GM11168 (cell line): ENCODE measurements at regions not wholly inside any gene's neighbourhood (a gene's known extent, or its start where the extent isn't known, plus 50 kb on each side); places are given as distances from the start of the nearest gene placed in this dataset.

Experiments
- in situ Hi-C: fragments of 300-500 bp; cut with MboI; formaldehyde crosslinking; loops from one replicate; pipeline ENCODE4 v1.12.0; 2022; ENCODE audit warnings: low sequenced_read_pairs; ENCODE audit not compliant: unreplicated experiment

- in situ Hi-C loops, result no loop called here
Observed at GRCh38 chr12:111035578-111036301, 115.4 kb upstream of the MYL2 start.

DNA sequence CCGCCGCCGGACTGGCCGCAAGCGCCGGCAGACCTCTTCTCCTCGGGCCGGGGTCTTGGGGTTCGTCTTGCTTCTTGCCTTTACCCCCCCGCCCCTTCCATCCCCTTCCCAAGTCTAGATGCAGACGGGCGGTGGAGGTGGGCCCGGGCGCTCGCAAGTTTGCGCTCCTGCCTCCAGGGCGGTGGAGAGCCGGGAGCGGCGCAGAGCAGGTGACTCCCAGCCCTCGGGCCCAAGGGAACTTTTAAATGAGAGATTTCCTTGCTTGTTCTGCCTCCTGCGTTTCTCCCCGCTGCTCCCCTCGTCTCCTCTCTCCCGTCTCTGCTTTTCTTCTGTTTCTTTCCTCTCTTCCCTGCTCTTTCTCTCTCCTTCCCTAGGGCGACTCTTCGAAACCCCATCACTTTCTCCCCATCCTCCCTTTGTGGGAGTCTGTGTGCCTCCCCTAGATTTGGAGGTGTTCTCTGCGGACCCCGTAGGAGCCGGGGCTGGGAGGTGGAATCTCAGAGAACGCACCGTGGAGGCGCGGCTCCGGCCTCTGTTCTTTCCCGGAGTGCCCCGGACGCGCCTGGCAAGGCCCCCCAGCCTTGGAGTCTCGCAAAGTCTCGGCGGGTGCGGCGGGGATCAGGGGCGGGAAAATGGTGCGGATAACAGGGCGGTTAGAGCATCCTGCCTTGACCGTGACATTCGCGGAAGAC lies 114.7 kb upstream of the MYL2 start:
- in situ Hi-C loops, result no loop called here

- in situ Hi-C loops, result no loop called here
Observed at GRCh38 chr12:111034083-111034885, 113.9 kb upstream of the MYL2 start, which contains the start of gene CUX2. TSS of gene CUX2 (plus strand) at chr12:111034165.

DNA sequence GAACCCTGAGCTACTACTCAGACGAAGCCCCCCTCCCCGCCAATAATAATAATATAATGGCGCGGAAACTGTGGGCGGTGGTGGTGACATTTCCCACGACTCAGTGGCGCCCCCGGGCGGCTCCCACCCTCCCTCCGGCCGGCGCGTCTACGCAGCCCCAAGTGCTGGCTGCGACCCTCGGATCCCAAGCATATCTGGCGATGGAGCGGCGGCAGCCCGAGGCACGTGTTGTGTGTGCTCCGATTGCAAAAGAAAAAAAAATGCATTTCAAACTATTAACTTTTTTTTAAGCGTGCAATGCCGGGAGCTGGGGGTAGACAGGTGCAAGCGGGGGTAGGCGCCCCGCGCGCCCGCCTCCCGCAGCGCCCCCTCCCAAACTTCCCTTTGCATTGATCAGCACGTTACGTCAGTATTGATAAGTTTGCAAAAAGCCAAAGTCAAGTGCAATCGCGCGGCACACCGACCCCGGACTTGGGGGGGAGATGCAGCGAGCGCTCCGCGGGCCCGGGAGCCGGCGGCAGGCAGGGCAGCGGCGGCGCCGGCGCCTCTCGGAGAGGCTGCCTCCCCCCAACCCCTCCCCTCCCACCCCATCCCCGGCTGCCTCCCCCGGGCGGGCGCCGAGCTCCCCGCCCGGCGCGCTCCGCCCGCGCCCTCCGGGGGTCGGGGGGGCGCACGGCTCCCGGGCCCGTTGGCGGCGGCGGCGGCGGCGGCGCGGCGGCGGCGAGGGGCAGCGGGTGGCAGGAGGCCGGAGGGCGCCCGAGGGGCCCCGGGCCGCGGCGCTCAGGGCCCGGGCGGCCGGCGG lies 113.1 kb upstream of the MYL2 start:
- in situ Hi-C loops, result no loop called here

DNA sequence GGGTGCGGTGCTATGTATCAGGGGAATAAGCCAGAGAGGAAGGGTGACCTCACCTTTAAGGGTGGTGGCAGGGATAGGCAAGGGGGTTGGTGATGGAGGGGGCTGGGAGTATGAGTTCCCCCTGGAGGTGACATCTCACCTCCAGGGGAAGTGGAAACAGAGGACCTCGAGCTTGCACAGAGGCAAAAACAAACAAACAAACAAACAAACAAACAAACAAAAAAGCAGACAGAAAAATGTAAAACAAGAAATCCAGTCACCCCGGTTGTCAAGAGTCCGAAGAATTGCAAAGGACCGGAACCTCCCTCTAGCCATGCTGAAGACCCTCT lies 112.2 kb upstream of the MYL2 start:
- in situ Hi-C loops, result no loop called here

DNA sequence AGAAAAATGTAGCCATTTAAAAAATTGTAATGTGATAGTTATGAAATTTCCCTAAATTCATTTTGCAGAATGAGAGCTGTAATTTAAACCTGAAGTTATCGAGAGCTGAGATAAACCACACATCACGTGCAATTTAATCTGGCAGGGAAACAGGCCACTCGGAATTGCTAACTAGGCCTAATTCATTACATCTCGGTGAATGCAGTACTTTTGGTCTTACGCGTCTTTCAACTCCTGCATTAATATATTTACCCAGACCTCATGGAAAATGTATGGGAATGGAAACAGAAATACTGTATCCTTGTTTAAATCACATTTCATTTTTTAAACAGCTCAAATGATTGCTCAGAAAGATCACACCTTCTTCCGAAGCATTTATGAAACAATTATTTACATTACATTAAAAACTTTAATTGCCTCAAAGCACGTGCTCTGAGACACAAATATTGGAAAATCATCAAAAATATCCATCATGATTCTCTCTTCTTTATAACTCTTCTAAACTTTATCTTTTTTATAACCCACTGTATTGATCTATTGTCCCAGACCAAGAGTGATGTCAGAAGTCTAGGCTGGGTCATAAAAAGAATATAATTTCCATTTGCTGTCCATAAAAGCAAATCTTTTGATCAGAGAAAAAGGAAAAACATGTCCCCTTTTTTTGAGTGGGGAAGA lies 111.7 kb upstream of the MYL2 start:
- in situ Hi-C loops, result no loop called here

- in situ Hi-C loops, result no loop called here
Observed at GRCh38 chr12:111030800-111031199, 110.4 kb upstream of the MYL2 start.

GRCh38 chr12:111029732-111030131 lies 109.4 kb upstream of the MYL2 start:
- in situ Hi-C loops, result loop anchor here (10.0 kb wide), 1 partner anchor 275 kb away; no protein-coding TSS in a partner anchor

- in situ Hi-C loops, result loop anchor here (10.0 kb wide), 1 partner anchor 275 kb away; no protein-coding TSS in a partner anchor
Observed at GRCh38 chr12:111029305-111029704, 108.9 kb upstream of the MYL2 start.

- in situ Hi-C loops, result loop anchor here (10.0 kb wide), 1 partner anchor 276 kb away; no protein-coding TSS in a partner anchor
Observed at GRCh38 chr12:111028830-111029229, 108.5 kb upstream of the MYL2 start.

- in situ Hi-C loops, result loop anchor here (10.0 kb wide), 1 partner anchor 277 kb away; no protein-coding TSS in a partner anchor
Observed at GRCh38 chr12:111027431-111027830, 107.1 kb upstream of the MYL2 start.

GRCh38 chr12:111025792-111026430 lies 105.5 kb upstream of the MYL2 start:
- in situ Hi-C loops, result loop anchor here (10.0 kb wide), 1 partner anchor 279 kb away; no protein-coding TSS in a partner anchor

DNA sequence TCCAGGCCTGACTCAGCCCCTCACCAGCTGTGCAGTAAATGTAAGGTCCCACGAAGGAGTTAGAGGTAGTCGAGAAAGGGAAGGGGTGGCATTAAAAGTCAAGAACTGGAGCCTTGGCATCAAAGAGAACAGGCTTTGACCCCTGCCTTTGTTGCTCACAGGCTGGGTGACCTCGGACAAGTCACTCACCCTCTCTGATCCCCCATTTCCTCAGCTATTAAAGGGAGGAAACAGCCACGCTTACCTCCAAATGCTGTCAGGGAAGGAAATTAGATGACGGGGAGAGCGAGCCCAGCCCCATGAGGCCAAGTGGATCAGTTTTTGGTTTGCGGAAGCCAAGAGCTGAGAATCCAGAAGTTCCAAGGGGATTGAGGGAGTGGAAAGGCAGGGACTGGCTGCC lies 104.9 kb upstream of the MYL2 start:
- in situ Hi-C loops, result loop anchor here (10.0 kb wide), 1 partner anchor 280 kb away; no protein-coding TSS in a partner anchor

- in situ Hi-C loops, result loop anchor here (10.0 kb wide), 1 partner anchor 280 kb away; no protein-coding TSS in a partner anchor
Observed at GRCh38 chr12:111024205-111024801, 103.9 kb upstream of the MYL2 start.

DNA sequence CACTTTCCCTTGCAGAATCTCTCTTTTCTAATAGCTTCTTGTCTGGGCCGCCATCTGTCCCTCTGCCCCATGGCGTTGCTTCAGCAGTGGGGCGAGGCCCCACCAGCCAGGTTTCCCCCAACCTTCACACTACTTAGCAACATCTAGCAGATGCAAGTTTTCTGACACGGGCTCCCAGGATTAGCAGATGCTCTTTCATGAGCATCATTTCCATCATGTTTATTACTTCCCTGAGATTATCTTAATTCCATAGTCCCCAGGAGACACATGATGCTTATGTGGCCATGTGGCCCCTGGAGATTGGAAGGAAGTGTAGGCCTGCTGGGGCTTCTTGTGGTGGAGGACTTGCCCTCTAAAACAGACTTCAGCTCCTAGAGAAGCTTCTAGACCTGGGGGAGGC lies 102.0 kb upstream of the MYL2 start:
- in situ Hi-C loops, result loop anchor here (10.0 kb wide), 1 partner anchor 282 kb away; no protein-coding TSS in a partner anchor

DNA sequence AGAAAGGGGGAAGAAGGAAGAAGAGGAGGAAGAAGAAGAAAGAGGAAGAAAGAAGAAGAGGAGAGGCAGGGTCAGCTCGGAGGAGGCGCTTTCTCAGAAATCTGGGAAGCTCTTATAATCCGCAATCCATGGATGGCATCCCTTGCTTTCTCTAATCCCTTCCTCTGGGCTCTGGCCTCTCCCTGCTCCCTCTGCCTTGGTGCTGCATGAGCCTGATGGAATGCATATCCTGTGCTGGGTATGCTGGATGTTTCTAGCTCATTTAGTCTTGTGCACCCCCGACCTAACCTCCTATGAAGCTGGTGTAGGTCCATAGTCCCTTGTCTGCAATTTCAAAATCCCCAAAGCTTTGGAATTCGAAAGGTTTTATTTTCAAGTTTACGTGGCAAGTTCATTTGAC lies 94.2 kb upstream of the MYL2 start:
- in situ Hi-C loops, result no loop called here

GRCh38 chr12:111012918-111013317 lies 92.5 kb upstream of the MYL2 start:
- in situ Hi-C loops, result no loop called here

- in situ Hi-C loops, result no loop called here
Observed at GRCh38 chr12:111011999-111012600, 91.7 kb upstream of the MYL2 start.
